AG10803 (cell line): ENCODE measurements at regions not wholly inside any gene's neighbourhood (a gene's known extent, or its start where the extent isn't known, plus 50 kb on each side); places are given as distances from the start of the nearest gene placed in this dataset.
"Not testable (repeated sequence)": the region's sequence is repeated elsewhere in the genome, so short reads cannot be mapped to it uniquely, and the experiment has no call there.

Experiments used
- DNase-seq: peaks from one replicate; pipeline ENCODE4 v3.0.0; 2010; ENCODE audit warnings: low read depth
- H3K4me3 ChIP-seq: 2 replicates; pipeline ENCODE4 v1.5.1; 2011; ENCODE audit warnings: mild to moderate bottlenecking, low read length, control low read depth
- TF ChIP-seq, protein P1 (sequence below): conservative IDR thresholded peaks from 2 replicates; pipeline ENCODE4 v1.5.1; 2011; ENCODE audit warnings: mild to moderate bottlenecking, low read length, control low read depth, inconsistent platforms

DNA sequence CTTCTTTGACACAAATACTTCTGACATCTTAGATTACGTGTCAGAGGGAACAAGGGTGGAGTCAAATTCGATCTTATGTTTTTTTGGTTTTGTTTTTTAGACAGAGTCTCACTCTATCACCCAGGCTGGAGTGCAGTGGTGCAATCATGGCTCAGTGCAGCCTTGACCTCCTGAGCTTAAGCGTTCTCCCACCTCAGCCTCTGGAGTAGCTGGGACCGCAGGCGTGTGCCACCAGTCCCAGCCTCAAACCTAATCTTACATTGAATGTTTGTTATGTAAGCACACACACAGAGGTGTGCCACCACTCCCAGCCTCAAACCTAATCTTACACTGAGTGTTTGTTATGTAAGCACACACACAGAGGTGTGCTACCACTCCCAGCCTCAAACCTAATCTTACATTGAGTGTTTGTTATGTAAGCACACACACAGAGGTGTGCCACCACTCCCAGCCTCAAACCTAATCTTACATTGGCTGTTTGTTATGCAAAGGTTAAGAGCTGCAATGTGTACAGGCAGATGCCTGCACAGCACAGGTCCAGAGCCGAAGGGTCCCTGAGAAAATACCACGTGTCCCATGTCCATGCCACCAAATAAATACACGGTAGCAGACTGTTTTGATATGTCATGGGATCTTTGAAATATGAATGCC lies 118.0 kb downstream of the ATP6V0E2 start:
- H3K4me3 ChIP-seq, DNase-seq: not testable (repeated sequence)

DNA sequence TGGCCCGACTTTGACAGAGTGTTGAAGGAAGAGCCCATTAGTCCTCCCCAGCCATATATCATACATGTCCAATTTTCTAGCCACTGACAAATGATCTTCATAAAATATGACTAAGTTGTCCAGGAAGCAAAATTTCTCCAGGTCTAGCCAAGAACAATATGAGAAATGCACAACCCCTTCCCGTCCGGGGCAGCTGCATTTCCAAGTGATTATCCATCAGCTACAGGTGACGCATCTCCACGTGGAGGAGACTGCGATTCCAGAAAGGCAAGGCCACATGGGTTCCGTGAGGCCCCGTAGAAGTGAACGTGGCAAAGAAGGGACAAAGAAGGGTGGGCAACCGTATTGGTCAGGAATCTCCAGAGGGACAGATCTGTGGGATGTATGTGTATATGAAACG lies 118.6 kb downstream of the ATP6V0E2 start:
- DNase-seq, H3K4me3 ChIP-seq: not testable (repeated sequence)

DNA sequence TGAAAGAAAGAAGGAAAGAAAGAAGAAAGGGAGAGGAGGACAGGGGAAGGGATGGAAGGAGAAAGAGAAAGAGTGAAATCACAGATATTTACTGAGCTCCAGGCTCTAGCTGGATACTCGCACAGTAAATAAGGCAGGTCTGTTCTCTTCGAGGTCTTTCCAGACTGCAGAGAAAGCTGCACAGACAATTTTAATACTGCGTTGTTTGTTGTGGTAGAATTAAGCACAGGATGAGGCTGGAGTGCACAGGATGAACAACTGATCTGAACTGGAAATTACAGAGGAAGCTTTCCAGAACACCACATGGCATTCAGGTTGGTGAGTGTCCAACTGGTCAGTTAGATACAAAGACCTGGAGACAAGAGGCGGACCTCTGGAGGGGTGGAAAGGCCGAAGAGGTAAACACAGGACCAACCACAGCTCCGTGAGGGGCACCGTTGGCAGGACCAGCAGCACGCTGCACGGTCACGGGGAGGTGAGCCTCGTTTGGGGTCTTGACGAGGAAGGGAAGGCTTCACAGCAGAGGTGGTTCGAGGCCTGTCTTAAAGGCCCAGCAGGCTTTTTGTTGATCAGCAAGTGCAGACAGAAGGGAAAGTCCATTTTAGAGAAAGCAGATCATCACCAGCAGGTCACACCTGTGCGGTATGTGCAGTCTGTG lies 121.7 kb downstream of the ATP6V0E2 start:
- DNase-seq, H3K4me3 ChIP-seq: not testable (repeated sequence)

DNA sequence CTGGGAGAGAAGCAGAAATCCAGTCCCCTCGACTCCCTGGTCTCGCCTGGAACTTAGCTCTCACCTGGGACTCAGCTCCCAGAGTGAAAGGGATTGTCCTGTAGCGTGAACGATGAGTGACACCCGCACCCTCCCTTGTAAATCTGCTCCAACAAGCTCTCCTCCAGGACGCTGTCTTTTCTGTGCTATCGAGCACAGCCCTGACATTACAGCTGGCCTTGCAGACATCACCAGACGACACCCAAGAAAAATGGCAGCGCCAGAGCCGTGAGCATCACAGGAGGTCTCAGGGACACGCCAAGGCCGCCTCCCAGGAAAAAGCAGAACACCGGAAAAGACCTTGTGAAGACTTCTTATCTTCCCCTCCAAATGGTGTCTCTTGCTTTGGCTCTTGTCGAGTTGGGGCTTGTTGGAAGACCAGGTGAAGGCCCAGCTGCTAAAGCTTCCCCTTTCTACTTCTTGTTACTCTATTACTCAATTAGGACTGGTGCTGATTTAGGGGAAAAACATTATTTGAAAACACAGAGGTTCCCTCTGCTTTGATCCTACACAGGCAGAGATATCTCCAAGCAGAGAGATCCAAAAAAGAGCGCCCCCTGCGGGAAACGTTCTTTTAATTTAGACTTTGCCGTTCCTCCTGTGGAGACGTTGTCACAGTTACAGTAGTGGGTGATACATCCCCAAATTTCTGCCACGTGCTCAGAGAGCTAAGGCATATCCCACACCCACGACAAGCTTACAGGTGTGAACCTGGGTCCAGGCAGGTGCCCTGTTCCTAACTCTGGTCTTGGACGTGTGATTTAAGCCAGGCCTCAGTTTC lies 127.2 kb downstream of the ATP6V0E2 start:
- DNase-seq, H3K4me3 ChIP-seq: not testable (repeated sequence)

DNA sequence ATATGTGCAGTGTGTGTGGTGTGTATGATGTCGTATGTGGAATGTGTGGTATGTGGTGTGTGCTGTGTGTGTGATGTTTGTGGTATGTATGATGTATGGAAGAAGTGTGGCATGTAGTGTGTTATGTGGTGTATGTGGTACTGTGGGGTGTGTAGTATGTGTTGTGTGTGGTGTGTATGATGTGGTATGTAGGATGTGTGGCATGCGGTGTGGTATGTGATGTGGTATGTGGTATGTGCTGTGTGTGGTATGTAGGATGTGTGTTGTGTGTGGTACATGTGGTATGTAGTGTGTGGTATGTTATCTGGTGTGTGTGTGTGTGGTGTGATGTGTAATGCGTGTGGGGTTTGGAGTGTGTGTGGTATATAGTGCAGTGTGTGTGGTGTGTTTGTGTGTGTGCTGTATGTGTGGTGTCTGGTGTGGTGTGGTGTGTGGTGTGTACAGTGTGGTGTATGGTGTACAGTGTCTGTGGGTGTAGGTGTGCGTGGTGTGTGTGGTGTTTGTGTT lies 129.6 kb downstream of the ATP6V0E2 start:
- H3K4me3 ChIP-seq = no peak overlapping the region
- TF ChIP-seq, protein P1, sequence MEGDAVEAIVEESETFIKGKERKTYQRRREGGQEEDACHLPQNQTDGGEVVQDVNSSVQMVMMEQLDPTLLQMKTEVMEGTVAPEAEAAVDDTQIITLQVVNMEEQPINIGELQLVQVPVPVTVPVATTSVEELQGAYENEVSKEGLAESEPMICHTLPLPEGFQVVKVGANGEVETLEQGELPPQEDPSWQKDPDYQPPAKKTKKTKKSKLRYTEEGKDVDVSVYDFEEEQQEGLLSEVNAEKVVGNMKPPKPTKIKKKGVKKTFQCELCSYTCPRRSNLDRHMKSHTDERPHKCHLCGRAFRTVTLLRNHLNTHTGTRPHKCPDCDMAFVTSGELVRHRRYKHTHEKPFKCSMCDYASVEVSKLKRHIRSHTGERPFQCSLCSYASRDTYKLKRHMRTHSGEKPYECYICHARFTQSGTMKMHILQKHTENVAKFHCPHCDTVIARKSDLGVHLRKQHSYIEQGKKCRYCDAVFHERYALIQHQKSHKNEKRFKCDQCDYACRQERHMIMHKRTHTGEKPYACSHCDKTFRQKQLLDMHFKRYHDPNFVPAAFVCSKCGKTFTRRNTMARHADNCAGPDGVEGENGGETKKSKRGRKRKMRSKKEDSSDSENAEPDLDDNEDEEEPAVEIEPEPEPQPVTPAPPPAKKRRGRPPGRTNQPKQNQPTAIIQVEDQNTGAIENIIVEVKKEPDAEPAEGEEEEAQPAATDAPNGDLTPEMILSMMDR = no peak
- DNase-seq = no peak

DNA sequence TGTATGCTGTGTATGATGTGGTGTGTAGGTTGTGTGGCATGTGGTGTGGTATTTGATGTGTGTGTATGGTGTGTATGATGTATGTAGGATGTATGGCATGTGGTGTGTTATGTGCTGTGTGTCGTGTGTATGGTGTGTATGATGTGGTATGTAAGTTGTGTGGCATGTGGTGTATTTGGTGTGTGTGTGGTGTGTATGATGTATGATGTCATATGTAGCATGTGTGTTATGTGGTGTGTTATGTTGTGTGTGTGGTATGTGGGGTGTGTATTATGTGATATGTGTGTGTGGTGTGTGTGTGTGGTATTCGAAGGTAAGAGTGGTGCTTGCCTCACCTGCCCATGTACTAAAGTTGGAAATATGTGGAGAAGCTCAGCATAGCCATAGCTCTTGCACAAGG lies 130.2 kb downstream of the ATP6V0E2 start:
- DNase-seq, H3K4me3 ChIP-seq: not testable (repeated sequence)

DNA sequence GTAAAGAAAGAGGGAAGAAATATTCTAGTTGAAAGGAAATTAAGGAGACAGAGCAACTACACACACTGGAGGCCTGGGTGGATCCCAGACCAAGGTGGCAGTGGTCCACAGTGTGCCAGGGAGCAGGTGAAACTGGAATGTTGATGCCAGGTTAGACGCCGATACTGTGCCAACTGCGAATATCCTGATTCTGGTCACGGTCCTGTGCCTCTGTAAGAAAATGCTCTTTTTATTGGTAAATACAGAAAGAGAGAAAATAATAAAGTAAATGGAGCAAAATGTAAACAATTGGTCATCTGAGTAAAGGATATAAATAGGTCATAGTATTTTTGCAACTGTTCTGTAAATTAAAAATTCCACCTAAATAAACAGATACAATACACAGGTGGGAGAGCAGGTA lies 131.1 kb downstream of the ATP6V0E2 start:
- H3K4me3 ChIP-seq, DNase-seq: not testable (repeated sequence)

DNA sequence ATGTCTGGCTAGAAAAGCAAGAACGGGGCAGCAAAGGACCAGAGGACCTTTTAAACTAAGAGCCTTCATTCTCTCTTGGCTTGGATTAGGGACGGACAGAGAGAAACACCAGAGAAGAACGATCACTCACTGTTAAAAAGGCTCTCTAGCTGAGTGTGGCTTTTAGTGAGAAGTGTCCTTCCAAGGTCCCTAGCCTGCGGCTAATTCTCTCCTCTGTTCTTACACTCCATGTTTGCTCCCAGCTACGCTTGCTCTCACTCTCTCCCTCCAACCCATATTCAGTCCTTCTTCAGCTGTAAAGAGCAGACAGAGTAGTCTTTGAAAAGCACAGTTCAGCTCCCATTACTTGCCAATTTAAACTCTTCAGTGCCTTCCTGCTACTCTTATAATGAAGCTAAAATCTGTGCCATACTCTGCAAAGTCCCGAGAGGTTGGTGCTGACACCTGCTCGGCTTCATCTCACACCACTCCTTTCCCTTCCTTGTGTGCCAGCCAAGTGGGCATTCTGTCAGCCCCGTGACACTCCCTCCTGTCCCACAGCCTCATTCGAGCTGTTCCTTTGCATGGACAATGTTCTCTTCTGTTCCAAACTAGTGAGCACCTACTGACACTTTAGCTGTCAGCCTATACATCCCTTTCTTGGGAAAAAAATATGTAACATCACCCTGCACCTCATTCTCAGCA lies 136.0 kb downstream of the ATP6V0E2 start:
- DNase-seq, H3K4me3 ChIP-seq: not testable (repeated sequence)

DNA sequence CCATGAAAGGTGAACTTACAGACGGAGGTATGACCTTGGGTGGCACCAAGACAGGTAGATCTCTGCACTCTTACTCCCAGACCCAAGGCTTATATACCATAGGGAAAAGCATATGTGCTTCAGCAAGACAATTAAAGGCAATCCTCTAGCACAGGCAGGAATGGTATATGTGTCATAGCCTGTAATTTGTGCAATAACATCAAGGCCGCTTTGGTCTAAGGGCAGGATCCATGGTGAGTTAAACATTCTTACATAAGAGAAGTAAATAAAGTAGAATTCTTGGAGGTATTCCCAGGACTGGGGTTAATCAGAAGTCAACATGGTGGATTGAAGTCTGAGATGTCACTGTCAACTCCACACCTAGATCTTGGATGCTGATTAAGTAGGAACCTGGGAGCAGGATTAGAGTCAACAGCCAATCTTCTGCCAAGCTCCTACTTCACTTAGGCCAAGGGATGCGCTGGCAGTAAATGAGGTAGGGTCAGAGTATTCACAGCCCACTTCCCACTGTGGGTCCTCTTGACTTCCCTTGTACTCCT lies 143.0 kb downstream of the ATP6V0E2 start:
- DNase-seq, H3K4me3 ChIP-seq: not testable (repeated sequence)

DNA sequence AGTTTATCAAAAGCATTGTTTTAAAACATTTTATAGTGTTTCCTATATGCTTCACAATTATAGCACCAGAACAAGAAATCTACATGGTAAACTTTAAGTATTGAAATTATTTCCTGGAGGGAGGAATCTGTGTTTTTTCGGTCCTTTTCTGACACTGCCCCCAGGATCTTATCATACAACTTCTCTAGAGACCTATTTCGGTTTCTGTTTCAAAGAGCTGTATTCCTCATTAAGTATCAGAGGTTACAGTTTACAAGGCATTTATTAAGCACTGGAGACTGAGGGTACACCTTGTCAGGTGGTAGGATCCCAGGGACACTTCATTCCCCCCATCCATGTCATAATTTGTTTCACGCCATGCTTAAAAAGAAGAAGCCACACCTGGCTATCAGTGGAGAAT lies 146.4 kb downstream of the ATP6V0E2 start:
- not testable (repeated sequence) for DNase-seq, H3K4me3 ChIP-seq

DNA sequence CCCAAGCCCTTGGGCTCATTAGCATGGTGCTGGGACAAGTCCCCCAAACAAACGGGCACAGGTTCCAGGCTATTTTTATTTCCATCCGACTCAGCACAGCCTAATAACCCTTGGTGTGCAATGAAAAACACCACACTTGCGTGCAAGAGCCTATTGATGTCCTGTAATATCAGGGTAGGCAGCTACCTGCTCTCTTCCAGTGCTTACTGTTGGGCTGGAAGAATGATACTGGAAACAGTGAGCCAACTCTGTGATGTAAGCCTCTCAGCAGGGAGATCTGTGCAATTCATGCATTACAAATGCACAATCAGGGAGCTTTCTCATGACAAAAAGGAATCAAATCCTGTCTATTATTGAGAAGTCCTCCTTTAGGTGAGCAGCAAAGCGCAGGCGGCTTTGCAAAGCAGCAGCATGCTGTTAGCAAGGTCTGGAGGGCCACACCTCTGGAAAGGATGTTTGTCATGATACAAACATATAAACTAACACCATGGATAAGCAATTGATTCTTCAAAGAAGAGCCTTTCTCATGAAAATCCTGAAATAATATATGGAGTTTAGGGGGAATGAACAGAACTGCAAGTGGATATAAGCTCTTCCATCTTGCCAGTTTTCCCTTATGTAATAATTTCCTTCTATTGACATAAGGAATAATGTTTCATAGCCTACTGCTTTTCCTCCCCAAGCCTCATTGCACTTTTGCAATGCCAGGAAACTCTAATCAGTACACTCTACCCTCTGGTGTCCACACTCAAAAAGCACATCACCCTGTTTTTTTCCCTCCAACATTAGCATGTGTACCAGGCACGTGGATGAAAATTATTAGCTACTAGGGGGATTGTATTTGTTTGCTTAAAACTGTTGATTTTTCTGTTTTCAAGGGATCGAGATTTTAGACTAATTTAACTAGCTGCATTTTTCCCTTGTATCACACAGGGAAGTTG lies 151.1 kb downstream of the ATP6V0E2 start:
- H3K4me3 ChIP-seq, DNase-seq: not testable (repeated sequence)

DNA sequence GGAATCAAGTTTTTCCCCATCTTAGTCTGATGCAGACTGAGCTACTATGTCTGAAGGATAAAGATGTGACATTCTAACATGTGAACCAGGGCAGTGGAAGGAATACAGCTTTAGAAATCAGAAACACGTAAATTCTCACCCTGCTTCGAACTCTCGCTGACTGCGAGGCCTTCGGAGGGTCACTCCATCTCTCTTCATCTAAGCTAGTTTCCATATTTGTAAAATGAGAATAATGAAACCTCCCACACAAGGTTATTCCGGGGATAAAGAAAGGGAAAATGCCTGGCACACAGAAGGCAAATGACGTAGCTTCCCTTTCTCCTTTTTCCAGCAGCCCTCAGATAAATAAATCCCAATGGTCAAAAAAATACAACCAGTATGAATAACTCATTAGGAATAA lies 152.0 kb downstream of the ATP6V0E2 start:
- not testable (repeated sequence) for H3K4me3 ChIP-seq, DNase-seq

DNA sequence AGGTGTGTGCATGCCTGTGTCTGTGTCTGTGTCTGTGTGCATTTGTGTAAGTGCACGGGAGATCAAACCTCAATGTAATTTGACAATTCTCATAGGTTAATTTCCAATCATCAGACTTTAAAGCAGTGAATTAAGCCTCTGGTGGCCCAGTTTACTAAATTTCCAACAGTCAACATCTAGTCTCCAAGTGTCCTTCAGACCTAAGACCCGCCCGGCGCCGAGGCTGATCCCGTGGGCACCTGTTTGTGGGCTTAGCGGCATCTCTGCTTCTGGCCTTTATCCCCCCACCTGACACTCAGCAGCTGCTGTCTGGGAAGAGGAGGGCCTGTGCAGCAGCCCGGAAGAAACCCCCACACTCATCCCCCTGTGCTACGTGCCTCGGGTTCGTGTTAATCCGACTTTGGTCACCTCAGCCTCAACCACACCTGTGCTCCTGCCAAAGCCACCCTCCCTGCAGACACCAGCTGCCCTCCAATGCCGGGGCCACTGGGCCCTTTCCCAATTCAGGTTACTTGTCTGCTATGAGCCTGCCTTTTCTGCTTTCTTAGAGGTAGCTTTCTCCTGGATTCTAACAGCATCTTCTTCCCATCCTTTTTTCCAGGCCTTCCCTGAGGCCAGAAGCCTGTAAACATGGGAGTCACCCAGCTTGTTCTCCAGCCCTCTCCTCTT lies 154.7 kb downstream of the ATP6V0E2 start:
- DNase-seq, H3K4me3 ChIP-seq: not testable (repeated sequence)

DNA sequence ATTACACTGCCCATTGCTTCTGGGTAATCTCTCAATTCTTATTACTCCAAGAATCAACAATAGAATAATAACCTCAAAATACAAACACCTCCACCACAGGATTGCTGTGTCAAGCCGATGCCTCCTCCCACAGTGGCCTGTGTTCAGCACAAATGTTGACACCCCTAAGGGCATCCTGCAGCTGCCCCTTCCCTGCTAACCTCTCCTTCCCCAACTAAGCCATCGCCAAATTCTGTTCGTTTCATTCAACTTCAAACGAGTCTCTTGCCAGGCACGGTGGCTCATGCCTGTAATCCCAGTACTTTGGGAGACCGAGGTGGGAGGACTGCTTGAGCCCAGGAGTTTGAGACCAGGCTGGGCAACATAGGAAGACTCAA lies 155.2 kb downstream of the ATP6V0E2 start:
- DNase-seq, H3K4me3 ChIP-seq: not testable (repeated sequence)

DNA sequence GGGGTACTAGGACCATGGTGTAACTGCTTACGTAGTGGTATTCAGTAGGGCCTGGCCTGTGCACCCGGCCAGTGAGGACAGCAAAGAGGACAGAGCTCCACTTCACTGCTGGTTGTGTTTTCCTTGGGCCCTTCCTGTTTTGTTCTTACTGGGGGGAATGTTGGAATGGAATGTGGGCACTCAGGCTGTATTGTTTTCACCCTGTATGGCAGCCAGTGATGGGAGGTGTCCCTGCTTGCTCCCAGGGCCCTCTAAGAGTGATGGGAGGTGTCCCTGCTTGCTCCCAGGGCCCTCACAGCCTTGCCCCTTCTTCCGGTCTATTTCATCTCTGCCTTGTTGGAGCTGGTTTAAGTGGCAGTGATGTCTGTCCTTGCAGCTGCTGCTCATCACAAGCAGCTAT lies 158.0 kb downstream of the ATP6V0E2 start:
- DNase-seq, H3K4me3 ChIP-seq: not testable (repeated sequence)

DNA sequence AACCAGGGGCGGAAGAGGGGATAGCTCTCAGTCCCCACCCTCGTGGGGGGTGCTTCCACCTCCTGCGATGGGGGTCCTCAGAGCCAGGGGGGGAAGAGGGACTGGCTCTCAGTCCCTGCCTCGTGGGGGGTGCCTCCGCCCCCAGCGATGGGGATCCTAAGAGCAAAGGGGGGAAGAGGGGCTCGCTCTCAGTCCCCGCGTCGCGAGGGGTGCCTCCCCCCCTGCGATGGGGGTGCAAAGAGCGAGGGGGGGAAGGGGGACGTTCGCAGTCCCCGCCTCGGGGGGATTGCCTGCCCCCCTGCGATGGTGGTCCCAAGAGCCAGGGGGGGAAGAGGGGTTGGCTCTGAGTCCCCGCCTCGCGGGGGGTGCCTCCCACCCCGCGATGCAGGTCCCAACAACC lies 159.9 kb downstream of the ATP6V0E2 start:
- H3K4me3 ChIP-seq, DNase-seq: not testable (repeated sequence)
